Activated CD4-positive, CD25-positive, alpha-beta regulatory T cell treated with anti-CD3 and anti-CD28 coated beads, Interleukin-2, amount 50 U/mL, for 72 hours (primary cell): ENCODE measurements at regions not wholly inside any gene's neighbourhood (a gene's known extent, or its start where the extent isn't known, plus 50 kb on each side); places are given as distances from the start of the nearest gene placed in this dataset.

Experiments
- DNase-seq: peaks from one replicate; pipeline ENCODE4 v3.0.0; 2021

DNA sequence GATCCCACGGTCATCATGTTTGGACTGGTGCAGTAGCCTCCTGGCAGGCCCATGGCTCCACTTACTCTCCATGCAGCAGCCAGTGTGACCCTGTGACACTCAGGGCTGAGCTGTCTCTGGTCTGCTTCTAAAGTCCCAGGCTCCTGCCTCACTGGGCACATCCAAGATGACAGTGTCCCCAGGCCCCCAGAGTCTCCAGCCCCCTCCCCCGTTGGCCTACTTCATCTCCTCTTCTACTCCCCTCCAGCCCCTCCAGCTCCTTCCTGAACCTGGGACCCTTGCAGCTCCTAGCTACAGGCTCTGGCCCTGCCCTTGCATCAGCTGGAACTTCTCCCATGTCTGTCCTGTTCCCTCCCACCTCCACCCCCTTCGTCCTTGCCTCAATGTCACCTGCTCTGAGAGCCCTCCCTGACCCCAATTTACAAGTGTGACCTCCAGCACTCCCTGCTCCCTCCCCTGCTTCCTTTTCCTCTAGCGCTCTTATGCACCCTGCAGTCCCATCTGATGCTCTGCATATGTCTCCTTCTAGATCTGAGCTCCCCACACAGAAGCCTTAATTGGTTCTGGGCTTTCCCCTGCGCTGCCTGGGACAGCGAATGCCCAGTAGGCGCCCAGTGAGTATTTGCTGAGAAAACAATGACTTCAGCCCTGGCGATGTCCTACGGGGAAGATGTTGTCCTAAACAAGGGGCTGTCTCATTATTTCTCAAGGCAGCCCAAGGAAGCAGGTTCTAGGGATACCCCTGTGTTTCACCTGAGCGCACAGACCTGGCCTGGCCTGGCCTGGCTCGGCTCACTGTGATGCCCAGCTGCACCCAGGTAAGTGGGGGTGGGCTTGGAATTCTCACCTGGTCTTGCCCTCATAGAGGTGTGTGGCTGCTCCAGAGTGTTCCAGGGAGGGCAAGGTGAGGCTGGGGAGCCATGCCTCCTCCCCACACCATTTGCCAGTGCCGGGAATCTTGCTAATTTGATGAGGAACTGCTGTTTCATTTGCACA lies 600.6 kb downstream of the PTPRU start:
- no peak for DNase-seq

DNA sequence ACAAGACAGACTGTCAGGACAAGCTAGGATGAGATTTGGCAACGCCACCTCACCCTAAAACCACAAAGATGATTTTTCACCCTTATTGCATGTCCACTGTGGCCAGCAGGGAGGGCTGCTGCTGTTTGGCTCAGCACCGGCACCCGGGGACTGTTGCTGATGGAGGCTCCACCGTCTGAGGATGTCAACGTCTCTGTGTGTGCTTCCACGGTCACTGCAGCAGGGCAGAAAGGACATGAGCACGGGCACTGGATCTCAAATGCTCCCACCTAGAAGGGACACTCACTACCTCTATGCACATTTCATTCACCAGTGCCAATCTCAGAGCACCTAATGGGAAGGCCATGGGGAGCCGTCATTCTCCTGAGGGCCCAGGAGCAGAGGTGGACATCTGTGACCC lies 599.6 kb downstream of the PTPRU start:
- DNase-seq, result no peak

DNA sequence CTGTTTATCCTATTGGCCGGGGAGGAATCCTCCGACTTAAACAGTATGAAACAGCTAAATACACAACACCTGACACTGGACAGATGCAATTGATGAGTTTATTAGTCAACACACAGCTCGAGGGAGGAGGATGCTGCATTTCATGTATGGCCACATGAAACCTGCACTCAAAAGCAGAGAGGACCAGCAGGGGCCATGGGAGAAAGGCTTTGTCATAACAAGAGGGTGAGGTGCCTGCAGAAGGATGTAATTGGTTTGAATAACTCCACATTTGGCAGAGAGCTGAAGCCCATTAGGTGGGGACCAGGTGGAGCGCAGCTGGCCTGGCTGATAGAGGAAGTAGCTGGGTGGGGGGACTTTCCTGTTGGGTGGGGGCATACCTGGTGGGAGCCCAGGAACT lies 599.1 kb downstream of the PTPRU start:
- DNase-seq, result no peak

DNA sequence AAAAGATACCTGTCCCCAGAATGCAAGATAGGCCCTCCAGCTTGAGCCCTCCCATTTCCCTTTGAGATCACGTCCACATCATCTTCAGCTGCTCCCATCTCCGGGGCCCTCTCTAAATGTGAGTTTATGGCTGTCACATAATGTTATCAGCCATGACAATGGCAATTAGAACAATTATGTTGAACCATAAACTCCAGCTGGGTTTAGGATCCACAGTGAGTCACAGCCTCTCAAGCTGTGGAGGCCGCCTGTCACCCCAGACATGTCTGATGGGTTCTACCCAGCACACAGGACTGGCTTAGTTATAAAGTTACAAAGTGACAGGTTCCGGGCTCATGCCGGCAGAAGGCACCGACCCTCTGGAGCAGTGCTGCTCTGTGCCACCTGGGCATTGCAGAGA lies 597.3 kb downstream of the PTPRU start:
- no peak for DNase-seq

DNA sequence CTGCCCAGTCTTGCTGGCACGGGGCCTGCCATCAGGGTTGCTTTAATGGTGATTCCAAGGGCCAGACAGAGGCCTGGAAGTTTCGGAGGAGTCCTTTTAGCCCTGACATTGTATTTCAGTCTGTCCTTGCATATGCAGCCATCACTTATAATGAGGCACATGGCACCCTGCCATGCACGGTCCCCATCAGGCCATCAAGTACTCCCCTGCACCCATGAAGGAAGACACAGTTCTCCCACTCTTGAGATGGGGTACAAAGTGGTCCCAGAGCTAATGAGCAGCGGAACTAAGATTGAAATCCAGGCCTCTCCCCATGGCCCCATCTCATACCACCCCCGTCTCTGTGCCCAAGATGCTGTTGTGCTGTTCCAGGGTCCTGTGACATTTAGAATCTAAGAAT lies 596.6 kb downstream of the PTPRU start:
- no peak for DNase-seq

DNA sequence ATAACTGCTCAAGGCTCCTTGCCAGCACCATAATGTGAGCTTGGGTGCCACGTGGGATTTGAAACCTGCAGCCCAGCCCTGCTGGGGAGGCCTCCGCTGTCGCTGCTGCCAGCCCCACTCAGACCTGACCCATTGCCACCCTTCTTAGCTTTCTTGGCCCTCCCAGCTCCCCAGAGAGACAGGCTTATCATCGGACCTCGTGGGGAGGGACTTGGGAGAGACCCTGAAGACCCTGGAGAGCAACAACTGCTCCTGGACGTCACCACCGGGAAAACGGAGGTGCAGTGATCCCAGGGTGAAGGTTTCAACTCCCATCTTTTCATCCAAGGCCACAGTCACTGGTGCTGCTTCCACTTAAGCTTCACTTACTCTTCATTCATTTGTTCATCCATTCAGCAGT lies 596.1 kb downstream of the PTPRU start:
- no peak for DNase-seq

DNA sequence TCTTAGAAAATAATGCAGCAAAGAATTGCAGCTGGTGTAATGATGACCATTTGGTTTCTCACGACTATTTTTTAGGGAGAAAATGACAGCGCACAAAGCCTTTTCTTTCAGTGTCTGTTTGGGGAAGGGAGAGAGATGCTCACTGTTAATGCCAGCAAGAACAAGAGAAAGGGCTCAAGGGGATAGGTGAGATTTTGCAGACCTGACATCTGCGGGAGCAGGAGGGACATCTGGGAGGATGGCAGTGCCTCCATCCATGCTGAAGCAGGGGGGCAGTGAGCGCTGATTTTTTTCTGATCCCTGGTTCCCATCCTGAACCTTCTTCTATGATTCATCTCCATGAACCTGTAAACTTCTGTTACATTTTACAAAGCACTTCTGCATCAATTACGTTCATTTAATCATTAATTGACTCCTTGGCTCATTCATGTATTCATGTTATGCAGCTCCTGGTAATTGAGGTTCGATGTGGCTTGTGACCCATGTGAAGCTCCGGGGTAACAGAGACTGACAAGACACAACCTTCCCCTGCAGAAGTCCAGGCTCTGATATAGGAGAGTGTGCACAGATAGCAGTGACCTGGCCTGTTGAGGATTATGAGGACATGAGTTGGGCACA lies 595.3 kb downstream of the PTPRU start:
- DNase-seq, result no peak

DNA sequence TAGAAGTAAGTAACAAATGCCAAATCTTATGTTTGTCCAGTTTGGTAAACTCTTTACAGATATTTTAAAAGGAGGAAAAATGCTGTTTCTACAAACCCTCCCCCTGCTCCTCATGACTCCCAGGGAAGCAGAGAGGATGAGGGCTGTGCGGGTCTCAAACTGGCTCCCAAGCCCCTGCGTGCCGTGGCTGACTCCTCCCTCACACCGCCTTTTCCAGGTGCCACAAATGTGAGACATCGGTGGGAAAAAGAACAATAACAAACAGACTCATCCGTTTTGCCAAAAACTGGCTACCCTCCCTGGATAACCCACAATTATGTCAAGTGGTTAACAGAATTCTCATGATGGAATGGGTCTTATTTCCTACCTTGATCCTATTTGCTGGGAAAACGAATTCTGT lies 594.6 kb downstream of the PTPRU start:
- DNase-seq, result no peak

DNA sequence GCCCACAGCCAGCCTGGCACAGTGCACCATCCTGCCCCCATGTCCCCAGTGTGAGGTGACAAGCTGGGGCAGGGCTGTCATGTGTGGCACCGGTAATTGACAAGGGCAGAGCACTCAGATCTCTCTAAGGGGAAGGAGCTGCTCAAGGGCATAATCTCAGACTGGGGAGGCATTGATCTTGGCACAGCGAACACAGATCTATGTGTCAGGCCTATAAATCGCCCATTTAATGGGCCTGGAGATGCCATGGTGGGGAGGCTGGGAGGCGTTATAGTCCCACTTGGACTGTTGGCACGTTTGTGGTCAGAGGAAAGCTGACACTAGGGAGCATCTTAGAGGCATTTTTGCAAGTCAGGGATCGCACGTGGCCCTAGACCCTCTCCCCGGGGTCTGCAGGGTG lies 594.1 kb downstream of the PTPRU start:
- no peak for DNase-seq

DNA sequence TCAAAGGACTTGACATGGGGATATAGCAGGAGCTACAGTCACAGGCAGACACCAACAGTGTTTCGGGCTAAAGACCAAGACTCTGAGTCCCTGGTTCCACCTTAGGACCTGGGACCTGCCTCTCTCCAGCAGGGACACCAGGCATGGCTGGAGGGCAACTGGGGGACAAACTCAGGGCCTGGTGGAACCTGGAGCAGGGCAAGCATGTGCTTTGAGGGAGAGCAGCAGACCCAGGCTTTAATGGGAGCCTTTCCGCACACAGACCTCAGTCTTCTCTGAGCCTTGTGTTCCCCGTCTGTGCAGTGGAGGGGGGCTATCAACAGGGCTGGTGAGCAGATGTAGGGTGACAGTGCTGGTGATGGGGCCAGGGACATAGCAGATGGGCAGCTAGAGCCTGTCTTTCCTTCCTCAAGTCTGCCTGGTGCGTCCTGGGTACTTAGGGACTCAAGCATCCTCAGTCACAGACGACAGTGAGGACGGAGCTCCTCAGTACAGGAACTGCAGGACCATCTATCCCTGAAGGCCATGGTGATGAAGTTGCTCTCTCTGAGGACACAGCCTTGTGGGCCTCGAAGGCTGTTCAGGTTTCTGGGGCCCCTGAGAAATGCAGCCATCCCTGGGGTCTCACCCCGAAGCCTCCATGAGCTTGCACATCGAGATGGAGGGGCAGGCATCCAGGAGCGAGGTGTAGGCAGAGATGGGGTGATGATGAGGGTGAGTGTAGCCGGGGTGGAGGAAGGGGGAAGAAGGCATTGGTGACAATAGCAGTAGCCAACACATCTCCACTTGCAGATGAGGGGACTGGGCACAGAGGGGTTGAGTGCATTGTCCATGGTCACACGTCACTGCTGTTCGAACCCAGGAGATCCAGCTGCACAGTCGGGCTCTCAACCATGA lies 593.4 kb downstream of the PTPRU start:
- DNase-seq, result no peak

DNA sequence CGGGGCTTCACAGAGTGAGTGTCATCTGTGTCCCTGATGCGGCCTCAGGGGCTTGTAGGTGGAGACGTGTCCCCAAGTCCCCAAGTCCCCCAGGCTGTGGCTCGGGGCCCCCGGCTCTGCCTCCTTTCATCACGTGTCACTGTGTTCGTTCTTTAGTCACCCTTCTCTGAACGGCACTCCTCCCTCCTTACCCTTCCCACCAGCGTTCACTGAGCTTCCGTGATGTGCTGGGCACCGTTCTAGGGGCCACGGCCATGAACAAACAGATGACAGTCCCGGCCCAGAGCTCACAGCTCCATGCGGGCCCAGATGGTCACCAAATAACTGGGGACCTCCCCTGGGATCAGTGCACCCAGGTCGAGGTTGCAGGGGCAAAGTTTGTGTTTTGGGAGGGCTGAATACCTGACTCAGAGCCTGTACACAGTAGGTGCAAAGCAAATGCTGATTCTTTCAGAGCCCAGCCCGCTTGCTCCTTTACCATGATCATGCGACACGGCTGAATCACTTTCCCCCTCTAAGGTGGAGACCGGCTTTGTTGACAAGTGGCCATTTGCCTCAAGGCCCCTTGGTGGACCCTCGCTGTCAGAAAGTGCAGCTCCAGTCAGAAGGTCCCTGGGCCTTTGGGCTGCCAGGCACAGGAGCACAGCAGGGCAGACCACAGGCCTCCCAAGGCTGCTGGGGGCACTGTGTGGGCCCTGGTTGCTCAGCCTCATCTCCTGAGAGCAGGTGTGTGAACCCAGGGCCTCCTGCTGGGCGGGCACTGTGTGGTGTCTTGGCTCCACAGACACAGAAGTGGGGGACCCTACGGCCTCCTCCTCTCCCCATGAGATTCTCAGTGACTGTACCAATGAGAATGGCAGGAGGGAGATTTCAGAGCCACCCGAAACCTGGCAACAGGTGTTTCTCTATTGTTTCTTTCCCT lies 592.5 kb downstream of the PTPRU start:
- DNase-seq, result no peak

DNA sequence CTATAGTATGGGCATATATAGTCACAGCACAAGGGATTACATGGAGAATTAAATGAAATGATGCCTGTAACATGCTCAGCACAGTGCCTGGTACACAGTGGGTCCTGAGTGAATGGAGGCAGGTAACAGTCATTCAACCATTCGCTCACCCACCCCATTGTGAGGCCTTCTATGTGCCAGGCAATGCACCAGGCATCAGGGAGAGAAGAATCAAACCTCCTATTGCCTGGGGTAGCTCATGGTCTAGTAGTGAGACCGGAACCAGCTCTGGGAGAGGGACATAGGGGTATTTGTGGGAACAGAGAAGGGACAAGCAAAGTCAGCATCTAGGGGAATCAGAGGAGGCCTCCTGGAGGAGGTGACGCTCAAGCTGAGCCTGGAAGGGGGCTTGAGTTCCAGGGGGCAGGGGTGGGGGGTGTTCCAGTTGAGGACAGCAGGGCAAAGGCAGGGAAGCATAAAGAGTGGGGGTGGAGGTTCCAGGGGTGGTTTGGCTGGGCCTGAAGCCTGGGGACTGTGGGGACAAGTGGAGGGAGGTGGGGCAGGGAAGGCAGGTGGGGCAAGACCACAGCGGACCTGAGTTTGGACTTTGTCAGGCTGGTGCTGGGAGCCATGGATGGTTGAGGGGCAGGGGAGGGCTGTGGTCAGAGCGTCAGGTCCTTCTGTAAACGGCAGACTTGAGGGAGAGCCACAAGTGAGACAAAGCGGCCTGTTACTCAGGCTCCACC lies 591.6 kb downstream of the PTPRU start:
- no peak for DNase-seq

DNA sequence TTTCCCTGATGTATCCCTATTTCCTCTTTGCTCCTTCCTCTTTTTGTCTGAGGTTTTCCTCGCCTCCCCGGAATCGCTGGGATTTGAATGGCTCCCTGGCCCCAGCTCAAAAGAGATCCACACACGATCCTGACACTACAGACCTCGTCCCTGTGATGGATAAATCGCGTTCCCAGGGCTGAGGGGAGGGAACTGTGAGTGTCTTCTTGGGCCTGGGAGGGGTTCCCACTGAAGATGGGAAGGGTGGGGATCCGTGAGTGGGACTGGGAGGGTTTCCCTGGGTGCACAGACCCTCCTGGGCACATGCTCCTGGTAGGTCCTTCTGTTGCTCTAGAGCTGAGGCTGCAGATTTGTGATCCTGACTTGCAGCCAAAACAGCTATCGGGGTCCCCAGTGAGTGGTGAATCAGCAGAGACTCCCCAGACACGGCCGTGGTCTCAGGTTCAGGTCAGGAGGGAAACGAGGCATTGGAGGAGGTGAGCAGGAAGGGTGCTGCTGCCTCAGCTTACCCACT lies 591.0 kb downstream of the PTPRU start:
- DNase-seq, result no peak

DNA sequence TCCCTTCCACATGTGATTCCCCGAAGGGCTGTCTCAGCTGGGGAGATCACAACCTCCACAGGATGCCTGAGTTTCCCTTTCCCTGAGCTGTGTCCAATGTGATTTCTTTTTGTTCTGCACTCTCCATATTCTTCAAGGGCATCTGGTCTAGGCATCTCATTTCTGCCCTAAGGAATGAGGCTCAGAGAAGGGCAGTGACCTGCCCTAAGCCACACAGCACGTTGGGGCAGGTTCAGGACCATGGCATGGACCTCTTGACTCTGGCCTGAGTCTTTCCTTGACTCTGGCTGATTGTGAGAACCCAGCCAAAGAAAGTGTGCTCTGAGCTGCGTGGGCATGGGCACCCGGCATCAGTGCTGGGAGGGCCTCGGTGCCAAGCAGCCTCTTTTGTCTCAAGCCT lies 590.3 kb downstream of the PTPRU start:
- DNase-seq, result no peak

DNA sequence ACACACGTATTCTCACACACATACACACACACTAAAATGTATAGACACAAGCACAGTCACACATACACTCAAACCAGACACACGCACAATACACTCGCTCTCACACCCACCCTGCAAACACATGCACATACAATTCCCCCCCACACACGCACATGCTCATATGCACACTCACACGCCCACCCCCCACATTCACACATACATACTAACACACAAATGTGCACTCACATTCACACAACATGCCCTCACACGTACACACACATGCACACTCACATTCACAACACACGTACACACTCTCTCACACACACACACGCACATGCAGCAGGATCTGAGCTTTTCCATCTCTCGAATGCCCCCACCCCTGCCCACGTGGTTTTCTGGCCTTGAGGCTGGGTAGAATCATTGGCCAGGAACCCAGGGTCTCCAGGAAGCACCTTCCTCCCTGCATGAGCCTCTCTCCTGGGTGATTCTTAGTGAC lies 589.7 kb downstream of the PTPRU start:
- DNase-seq, result no peak

DNA sequence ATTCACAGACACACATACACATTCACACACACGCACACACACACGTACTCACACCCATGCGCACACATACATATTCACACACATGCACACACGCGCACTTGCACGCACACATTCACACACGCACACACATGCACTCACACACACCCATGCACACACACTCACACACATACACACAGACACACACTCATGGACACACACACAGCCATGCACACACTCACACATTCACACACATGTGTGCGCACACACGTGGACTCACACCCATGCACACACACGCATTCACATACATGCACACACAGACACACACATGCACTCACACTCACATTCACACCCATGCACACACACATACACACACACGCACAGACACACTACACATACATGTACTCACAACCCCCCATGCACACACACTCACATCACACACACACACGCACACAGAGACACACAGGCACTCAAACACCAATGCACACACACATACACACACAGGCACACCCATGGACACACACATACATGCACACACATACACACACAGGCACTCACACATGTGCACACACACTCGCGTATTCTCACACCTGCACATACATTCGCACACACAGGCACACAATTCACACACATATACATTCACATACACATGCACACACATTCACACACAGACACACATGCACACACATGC lies 589.1 kb downstream of the PTPRU start:
- no peak for DNase-seq

DNA sequence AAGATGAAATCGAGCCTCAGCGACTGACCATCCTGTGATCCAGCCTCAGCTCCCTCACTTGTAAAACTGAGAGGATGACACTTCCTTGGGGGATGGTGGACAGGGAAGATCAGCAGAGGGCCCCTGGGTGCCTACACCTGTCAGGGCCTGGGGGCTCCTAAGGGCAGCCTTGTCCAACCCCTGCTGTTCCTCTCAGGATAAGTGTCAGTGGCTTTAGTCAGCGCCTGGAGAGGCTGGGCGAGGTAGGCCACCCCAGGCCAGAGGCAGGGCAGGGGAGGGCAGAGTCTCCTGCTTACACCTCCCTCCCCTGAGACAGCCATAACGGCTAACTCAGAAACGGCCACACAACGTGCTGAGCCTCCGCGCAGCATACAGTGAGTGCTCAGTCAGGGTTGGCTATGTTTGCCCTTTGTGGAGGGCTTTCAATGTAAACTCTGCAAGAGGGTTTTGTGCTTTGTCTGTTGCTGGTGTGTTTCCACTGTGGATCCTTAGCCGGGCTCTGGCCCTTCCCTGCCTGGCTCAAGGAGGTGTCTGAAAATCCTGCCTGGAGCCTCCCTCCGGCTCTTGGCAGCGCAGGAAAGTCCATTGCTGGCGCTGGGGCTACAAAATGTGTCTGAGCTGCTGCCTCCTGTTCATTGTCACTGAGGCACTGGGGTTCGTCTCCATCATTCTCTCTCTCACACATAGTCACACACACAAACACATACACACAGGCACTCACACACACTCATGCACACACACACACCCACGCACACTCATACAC lies 588.4 kb downstream of the PTPRU start:
- no peak for DNase-seq

DNA sequence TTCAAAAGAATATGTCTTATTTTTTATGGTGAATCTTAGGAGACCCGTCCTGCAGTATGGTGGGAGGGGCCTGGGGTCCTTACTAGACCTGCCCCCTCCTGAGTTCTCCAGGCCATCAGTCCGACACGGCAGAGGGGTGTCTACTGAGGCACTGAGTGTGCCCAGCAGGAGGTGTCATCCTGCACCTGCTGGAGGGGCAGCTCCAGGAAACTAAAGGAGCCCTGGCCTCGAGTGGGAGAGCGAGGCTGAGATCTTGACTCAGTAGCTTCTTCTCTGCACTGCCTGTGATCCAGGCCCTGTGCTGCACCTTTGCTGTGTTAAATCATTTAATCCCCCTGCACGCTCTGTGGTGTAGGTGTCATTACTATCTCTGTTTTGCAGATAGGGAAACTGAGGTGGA lies 587.7 kb downstream of the PTPRU start:
- DNase-seq, result no peak

DNA sequence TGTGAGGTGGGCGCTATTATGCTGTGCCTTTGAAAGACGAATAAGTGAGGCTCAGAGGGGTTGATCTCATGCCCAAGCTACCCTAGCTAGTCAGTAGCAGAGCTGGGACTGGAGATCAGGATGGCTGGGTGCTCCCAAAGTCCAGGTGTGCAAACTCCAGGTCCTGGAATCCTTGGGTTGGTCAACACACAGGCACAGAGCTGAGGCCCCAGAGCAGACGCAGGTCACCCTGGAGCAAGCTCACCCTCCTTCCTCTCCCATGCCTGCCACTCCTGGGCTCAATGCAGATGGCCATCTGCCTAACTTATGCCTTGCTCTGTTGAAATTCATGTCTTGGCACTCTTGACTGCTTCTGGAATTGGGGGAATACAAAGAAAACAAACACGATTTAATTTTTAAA lies 587.2 kb downstream of the PTPRU start:
- no peak for DNase-seq

DNA sequence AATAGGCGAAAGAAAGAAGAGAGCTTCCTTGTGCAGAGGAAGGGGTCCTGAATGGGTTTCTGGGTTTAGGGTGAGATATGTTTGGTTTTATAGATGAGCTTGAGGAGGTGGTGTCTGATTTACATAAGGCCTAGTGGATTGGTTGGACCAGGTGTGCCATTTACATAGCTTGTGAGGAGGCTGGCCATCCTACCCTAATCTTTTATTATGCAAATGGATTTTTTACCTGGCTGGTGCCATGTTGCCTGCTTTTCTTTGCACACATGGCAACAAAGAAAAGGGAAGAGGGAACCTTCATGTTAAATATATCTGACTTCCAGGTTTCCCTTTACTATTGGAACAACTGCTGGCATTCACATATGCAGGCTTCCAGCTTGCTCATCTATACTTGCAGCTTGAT lies 585.3 kb downstream of the PTPRU start:
- DNase-seq, result no peak
